NCI-H2081 (cell line): ENCODE measurements at regions not wholly inside any gene's neighbourhood (a gene's known extent, or its start where the extent isn't known, plus 50 kb on each side); places are given as distances from the start of the nearest gene placed in this dataset.
A peak's percentile ranks its signal among the peaks of the same experiment; 100 is the strongest.

Source experiments
- DNase-seq, 2 experiments: peaks; one replicate each; lab custom pipeline; 2025; lab: John Stamatoyannopoulos, UW

DNA sequence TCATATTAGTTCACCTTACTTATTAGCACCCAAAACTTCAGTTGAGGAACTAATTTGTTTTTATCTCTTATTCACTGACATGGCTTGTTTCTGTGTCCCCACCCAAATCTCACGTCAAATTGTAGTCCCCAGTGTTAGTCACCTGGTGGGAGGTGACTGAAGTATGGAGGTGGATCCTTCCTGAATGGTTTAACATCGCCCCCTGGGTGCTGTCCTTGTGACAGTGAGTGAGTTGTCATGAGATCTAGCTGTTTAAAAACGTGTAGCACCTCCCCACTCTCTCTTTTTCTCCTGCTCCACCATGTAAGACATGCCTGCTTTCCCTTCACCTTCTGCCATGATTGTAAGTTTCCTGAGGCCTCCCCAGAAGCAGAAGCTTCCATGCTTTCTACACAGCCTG lies 75.0 kb upstream of the HECTD2 start:
- no peak for DNase-seq

GRCh38 chr10:91339729-91340128 lies 70.4 kb upstream of the HECTD2 start:
- peak in 1 of 2 experiments; percentile 31 for DNase-seq

DNA sequence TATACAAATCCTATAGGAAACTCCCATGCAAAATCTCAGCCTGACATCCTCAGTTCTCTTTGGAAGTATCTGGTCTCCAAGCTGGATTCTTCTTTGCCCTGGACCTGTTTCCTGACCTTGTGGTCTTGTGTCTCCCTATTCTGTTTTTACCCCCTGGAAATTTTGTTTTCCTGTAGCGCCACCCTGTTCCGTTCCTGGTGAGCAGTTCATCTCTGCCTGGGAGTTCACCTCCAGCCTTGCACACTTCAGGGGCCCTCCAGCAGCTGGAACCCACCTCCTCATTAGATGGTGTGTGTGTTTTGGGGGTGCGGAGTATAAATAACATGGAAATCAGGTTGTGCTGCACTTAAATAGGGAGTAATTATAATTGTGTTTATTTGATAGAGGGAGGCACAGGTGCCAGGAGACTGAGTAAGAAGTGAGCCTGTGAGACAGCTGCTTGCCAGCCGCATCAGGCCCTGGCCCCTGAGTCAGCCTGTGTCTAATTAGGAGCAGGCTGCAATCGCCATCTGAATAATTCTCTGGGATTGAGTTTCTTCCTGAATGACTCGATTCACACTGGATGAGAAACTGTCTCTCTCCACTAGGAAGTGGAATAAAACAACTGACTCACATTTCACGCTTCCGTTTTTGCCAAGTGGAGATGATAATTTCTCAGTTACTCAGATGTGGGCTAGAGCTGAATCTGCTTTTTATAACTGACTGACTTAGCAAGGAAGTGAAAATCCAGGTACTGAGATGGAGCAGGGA lies 69.4 kb upstream of the HECTD2 start:
- DNase-seq, result peak; percentile 29 to 73

DNA sequence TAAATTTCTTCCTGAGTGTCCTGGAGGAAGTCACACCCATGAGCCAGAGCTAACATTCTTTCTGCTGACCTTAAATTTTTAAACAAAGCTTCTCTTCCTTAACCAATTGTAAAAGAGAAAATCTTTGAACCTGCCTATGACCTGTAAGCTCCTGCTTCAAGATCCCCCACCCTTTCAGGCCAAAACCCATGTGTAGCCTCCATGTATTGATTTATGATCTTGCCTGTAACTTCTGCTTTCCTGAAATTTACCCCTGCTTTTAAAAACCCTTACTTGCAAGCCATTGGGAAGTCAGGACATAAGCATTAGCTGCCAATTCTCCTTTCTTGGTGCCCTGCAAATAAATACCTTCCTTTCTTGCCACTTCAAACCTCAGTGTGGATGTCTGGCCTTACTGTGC lies 68.5 kb upstream of the HECTD2 start:
- DNase-seq, result no peak

GRCh38 chr10:91343010-91343409 lies 67.1 kb upstream of the HECTD2 start:
- no peak for DNase-seq

- DNase-seq, result no peak
Measured at GRCh38 chr10:91344117-91344856, 65.9 kb upstream of the HECTD2 start.

DNA sequence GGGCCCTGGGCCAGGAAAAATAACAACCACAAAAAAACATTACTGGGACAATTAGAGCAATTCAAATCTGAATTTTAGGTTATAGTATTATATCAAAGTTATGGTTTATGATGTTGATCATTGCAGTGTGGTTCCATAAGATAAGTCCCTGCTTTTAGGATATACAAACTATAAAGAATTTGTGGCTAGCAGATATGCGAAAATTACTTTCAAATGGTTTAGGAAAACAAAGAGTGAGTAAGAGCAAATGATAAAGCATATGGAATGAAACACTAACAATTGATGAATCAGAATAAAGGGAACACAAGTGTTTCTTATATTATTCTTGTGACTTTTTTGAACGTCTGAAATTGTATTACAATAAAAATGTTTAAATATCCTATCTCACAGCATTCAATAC lies 64.4 kb upstream of the HECTD2 start:
- no peak for DNase-seq

- no peak for DNase-seq
Measured at GRCh38 chr10:91347529-91347928, 62.6 kb upstream of the HECTD2 start.

GRCh38 chr10:91349381-91349780 lies 60.8 kb upstream of the HECTD2 start:
- DNase-seq, result no peak

- peak in 1 of 2 experiments; percentile 11 for DNase-seq
Measured at GRCh38 chr10:91350651-91351081, 59.5 kb upstream of the HECTD2 start.

DNA sequence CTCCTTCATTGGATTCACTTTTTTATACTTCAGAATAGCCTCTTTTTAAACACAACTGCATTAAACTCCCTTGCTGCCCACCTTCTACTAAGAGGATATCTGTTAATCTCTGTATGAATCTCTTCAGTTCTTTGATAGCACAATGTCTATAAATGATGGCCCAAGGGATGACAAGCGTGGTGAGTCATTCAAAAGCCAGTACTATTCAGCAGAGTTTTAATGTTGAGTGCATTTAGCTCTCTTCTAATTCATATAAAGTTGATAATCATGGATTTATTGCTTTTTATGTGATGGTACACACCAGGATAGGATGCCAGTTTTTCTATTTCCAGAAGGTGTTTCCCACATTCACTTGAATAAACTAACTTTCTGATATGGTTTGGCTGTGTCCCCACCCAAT lies 57.4 kb upstream of the HECTD2 start:
- DNase-seq, result no peak

DNA sequence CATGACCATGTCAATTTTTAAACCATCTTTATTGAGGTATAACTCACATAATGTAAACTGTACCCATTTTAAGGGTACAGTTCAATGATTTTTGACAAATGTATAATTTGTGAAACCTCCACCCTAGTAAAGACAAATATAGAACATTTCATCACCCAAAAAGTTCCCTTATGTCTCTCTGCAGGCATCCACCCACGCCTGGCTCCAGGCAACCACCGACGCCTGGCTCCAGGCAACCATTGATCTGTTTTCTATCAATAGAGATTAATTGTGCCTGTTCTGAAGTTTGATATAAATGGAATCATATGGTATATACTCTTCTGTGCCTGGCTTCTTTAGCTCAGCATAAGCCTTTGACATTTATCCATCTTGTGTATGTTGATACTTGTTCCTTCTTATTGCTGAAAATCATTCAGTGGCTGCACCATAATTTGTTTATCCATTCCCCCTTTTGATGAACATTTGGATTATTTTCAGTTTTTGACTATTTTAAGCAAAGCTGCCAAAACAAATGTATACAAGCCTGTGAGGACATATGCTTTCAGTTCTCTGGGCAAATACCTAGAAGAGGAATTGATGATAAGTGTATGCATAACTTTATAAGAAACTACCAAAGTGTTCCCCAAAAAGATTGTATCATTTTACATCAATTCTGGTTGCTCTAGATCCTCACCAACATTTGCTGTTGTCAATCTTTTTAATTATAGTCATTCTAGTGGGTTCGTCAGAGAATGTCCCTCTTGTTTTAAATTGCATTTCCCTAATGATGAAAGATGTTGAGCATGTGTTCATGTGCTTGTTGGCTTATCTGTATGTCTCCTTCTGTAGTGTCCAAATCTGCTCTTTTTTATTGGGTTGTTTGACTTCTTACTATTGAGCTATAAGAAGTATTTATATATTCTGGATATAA lies 55.7 kb upstream of the HECTD2 start:
- DNase-seq, result no peak

DNA sequence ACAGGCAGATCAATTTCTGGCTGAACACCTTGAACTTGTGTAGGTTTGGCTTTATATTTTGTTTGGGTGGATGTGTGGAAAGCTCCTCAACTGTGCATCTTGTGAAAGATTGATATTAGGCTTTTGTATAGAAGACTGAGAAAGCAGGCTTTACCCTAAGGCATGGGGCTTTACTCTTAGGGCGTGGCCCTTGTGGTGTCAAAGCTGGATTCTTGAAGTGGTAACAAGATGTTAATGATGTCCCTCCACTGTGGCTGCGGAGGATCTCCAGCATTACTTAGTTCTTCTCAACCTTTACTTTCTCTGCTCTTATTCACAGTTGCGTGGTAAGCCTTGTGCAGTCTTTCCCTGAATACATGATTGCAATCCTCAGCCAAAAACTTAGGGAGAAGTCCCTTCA lies 54.1 kb upstream of the HECTD2 start:
- no peak for DNase-seq

GRCh38 chr10:91357497-91357896 lies 52.6 kb upstream of the HECTD2 start:
- DNase-seq, result peak; percentile 25 to 86
